ENCODE measurements at regions not wholly inside any gene's neighbourhood (a gene's known extent, or its start where the extent isn't known, plus 50 kb on each side); places are given as distances from the start of the nearest gene placed in this dataset.

GRCh38 chrX:25279510-25279909 lies 263.7 kb upstream of the ARX start:
- WGBS, 2 donors = 6 to 13% methylated on average over 1 of the region's 1 CpG
- H3K4me3 ChIP-seq (ENCODE audit: low read depth, poor library complexity, severe bottlenecking) = no peak overlapping the region
- intact Hi-C loops (cut with DNase I; ENCODE audit: low total_unique reads) = no loop called here
- DNase-seq (ENCODE audit: low spot score in 2 of 2) = no peak
- no peak for TF ChIP-seq CTCF (IDR thresholded peaks at IDR 0.05)
- no peak for TF ChIP-seq POLR2A (IDR thresholded peaks at IDR 0.05)

GRCh38 chrX:25278341-25278740 lies 262.6 kb upstream of the ARX start:
- H3K4me3 ChIP-seq (ENCODE audit: low read depth, poor library complexity, severe bottlenecking) = no peak overlapping the region
- TF ChIP-seq CTCF (IDR thresholded peaks at IDR 0.05) (no peak), POLR2A (IDR thresholded peaks at IDR 0.05) (no peak)

GRCh38 chrX:25277574-25277973 lies 261.8 kb upstream of the ARX start:
- WGBS, 2 donors = 90 to 91% methylated on average over 3 of the region's 3 CpGs

More at GRCh38 chrX:25278341-25278740, 262.6 kb upstream of the ARX start:
- DNase-seq (ENCODE audit: low spot score in 2 of 2) = no peak
- intact Hi-C loops (cut with DNase I; ENCODE audit: low total_unique reads) = no loop called here

GRCh38 chrX:25275159-25275558 lies 259.4 kb upstream of the ARX start:
- WGBS, 2 donors = 74 to 83% methylated on average over 3 of the region's 3 CpGs
- H3K4me3 ChIP-seq (ENCODE audit: low read depth, poor library complexity, severe bottlenecking) = no peak overlapping the region
- TF ChIP-seq CTCF (IDR thresholded peaks at IDR 0.05) = no peak
- no peak for TF ChIP-seq POLR2A (IDR thresholded peaks at IDR 0.05)
- no peak for DNase-seq (ENCODE audit: low spot score in 2 of 2)
- intact Hi-C loops (cut with DNase I; ENCODE audit: low total_unique reads) = no loop called here

More at GRCh38 chrX:25277574-25277973, 261.8 kb upstream of the ARX start:
- no peak for DNase-seq (ENCODE audit: low spot score in 2 of 2)
- intact Hi-C loops (cut with DNase I; ENCODE audit: low total_unique reads) = no loop called here
- no peak overlapping the region for H3K4me3 ChIP-seq (ENCODE audit: low read depth, poor library complexity, severe bottlenecking)
- TF ChIP-seq POLR2A (IDR thresholded peaks at IDR 0.05) = no peak

- TF ChIP-seq POLR2A (IDR thresholded peaks at IDR 0.05) (no peak), CTCF (IDR thresholded peaks at IDR 0.05) (no peak)
- intact Hi-C loops (cut with DNase I; ENCODE audit: low total_unique reads) = no loop called here
- no peak overlapping the region for H3K4me3 ChIP-seq (ENCODE audit: low read depth, poor library complexity, severe bottlenecking)
- WGBS, 2 donors = 48 to 61% methylated on average over 2 of the region's 2 CpGs
- DNase-seq (ENCODE audit: low spot score in 2 of 2) = no peak
Measured at GRCh38 chrX:25241461-25241860, 225.7 kb upstream of the ARX start.

GRCh38 chrX:25226151-25226550 lies 210.4 kb upstream of the ARX start:
- TF ChIP-seq CTCF (IDR thresholded peaks at IDR 0.05) (no peak), POLR2A (IDR thresholded peaks at IDR 0.05) (no peak)
- no peak overlapping the region for H3K4me3 ChIP-seq (ENCODE audit: low read depth, poor library complexity, severe bottlenecking)
- 63 to 70% methylated on average over 5 of the region's 5 CpGs for WGBS, 2 donors
- intact Hi-C loops (cut with DNase I; ENCODE audit: low total_unique reads) = no loop called here
- no peak for DNase-seq (ENCODE audit: low spot score in 2 of 2)

Data from lower leg skin (tissue), 4 donors.